OCI-LY3 (cell line): ENCODE measurements at regions not wholly inside any gene's neighbourhood (a gene's known extent, or its start where the extent isn't known, plus 50 kb on each side); places are given as distances from the start of the nearest gene placed in this dataset.

ENCODE experiments used
- H2AFZ ChIP-seq: fragments of 200-600, 300-600 bp; shearing (Covaris generic); 2 replicates; pipeline ENCODE4 v1.6.0; 2014; ENCODE audit warnings: antibody characterized with exemption, low read depth, low read length
- H3K27ac ChIP-seq: fragments of 200-600, 300-600 bp; sonication (generic); 2 replicates; pipeline ENCODE4 v1.5.1; 2014; ENCODE audit warnings: mild to moderate bottlenecking, low read length, moderate library complexity, mixed read lengths
- H3K27me3 ChIP-seq: fragments of 200-600, 300-600 bp; sonication (generic); 2 replicates; pipeline ENCODE4 v1.6.1; 2014; ENCODE audit warnings: low read depth, low read length, mixed read lengths
- H3K36me3 ChIP-seq: fragments of 200-600, 300-600 bp; sonication (generic); replicated peaks from 2 replicates; pipeline ENCODE3; 2014; ENCODE audit warnings: low read depth, low read length, mixed read lengths
- H3K4me1 ChIP-seq: fragments of 300-600, 200-600 bp; sonication (generic); 2 replicates; pipeline ENCODE4 v1.6.1; 2014; ENCODE audit warnings: low read length, mixed read lengths
- H3K4me2 ChIP-seq: fragments of 200-600, 300-600 bp; sonication (generic); 2 replicates; pipeline ENCODE4 v1.6.1; 2014; ENCODE audit warnings: low read length, mixed read lengths
- H3K4me3 ChIP-seq: fragments of 300-600, 200-600 bp; sonication (generic); 2 replicates; pipeline ENCODE4 v1.5.1; 2014; ENCODE audit warnings: antibody characterized with exemption, mild to moderate bottlenecking, low read length, moderate library complexity
- H3K79me2 ChIP-seq: fragments of 300-600, 200-600 bp; shearing (Covaris generic); 2 replicates; pipeline ENCODE4 v1.6.1; 2014; ENCODE audit warnings: mild to moderate bottlenecking, low read length, mixed read lengths
- H3K9ac ChIP-seq: fragments of 300-600, 200-600 bp; shearing (Covaris generic); 2 replicates; pipeline ENCODE4 v1.6.0; 2014; ENCODE audit warnings: mild to moderate bottlenecking, low read length, moderate library complexity
- H3K9me3 ChIP-seq: fragments of 200-600, 300-600 bp; shearing (Covaris generic); 2 replicates; pipeline ENCODE4 v1.6.1; 2014; ENCODE audit warnings: low read length, mixed read lengths; ENCODE audit not compliant: insufficient read depth
- H4K20me1 ChIP-seq: fragments of 200-600, 300-600 bp; sonication (generic); 2 replicates; pipeline ENCODE4 v1.6.1; 2016; ENCODE audit warnings: low read length, mixed read lengths; ENCODE audit not compliant: insufficient read depth
- EZH2phosphoT487 ChIP-seq: fragments of 200-600 bp; shearing (Covaris generic); IDR thresholded peaks from 2 replicates; pipeline ENCODE4 v1.6.1; 2018; ENCODE audit warnings: antibody characterized with exemption, mixed run types, low read depth
- TF ChIP-seq, protein P1 (sequence below): fragments of 200-600, 300-600 bp; sonication (generic); IDR thresholded peaks from 2 replicates; pipeline ENCODE4 v1.5.1; 2014; ENCODE audit warnings: antibody characterized with exemption, low read length, low read depth

DNA sequence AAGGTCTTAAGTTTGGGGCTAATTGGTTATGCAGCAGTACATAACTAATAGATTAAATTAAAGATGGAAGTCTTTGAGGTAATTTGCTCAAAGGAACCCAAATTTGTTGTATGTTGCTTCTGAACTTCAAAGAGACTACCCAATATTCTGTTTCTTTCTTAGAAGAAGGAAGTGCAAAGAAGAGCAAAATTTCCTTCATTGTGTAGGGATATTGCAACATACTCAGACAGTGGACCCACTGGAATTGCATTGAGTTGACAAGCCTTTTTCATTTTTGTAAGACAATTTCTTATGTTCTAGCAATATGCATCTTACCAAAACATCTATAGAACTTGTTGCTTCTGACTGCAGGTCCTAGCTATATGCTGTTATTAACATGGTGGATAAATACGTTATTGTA, 527.8 kb downstream of the SH2D4B start:
- H3K27me3 ChIP-seq = no peaks in the 10 kb centered on the region
- H3K27ac ChIP-seq = no peak overlapping the region
- H3K4me2 ChIP-seq = no peak overlapping the region
- H4K20me1 ChIP-seq = no peaks in the 10 kb centered on the region
- no peaks in the 10 kb centered on the region for H3K79me2 ChIP-seq
- no peak overlapping the region for H3K9ac ChIP-seq
- H2AFZ ChIP-seq = no peak overlapping the region
- H3K9me3 ChIP-seq = no peaks in the 10 kb centered on the region
- H3K4me1 ChIP-seq = no peaks in the 10 kb centered on the region
- no peaks in the 10 kb centered on the region for H3K36me3 ChIP-seq
- no peak overlapping the region for H3K4me3 ChIP-seq
- TF ChIP-seq, protein P1, sequence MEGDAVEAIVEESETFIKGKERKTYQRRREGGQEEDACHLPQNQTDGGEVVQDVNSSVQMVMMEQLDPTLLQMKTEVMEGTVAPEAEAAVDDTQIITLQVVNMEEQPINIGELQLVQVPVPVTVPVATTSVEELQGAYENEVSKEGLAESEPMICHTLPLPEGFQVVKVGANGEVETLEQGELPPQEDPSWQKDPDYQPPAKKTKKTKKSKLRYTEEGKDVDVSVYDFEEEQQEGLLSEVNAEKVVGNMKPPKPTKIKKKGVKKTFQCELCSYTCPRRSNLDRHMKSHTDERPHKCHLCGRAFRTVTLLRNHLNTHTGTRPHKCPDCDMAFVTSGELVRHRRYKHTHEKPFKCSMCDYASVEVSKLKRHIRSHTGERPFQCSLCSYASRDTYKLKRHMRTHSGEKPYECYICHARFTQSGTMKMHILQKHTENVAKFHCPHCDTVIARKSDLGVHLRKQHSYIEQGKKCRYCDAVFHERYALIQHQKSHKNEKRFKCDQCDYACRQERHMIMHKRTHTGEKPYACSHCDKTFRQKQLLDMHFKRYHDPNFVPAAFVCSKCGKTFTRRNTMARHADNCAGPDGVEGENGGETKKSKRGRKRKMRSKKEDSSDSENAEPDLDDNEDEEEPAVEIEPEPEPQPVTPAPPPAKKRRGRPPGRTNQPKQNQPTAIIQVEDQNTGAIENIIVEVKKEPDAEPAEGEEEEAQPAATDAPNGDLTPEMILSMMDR = no peak
- TF ChIP-seq EZH2phosphoT487 = no peak

DNA sequence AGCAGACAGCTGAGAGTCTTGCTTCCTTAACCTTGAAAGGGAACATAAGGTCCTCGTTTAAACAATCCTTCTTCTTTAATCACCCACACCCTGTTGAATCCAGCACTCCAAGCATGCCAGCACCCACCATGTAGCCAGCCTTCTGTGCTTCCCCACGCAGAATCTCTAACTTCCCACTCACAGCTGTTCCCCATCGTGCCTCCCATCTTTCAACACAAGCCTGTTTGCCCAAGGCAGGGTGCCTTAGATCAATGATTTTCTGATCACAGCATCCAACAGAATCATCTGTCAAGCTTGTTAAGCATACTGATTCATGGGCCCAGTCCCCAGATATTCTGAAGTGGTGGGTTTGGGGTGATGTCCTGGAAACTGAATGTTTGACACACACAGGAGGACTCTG, 530.8 kb downstream of the SH2D4B start:
- no peaks in the 10 kb centered on the region for H4K20me1 ChIP-seq
- H3K9ac ChIP-seq = no peak overlapping the region
- TF ChIP-seq, protein P1 = no peak
- no peak for TF ChIP-seq EZH2phosphoT487
- no peak overlapping the region for H3K4me2 ChIP-seq
- H3K79me2 ChIP-seq = no peaks in the 10 kb centered on the region
- no peaks in the 10 kb centered on the region for H3K9me3 ChIP-seq
- H3K27ac ChIP-seq = no peak overlapping the region
- H2AFZ ChIP-seq = no peak overlapping the region
- no peak overlapping the region for H3K4me3 ChIP-seq
- no peaks in the 10 kb centered on the region for H3K27me3 ChIP-seq
- H3K4me1 ChIP-seq = no peaks in the 10 kb centered on the region
- H3K36me3 ChIP-seq = no peaks in the 10 kb centered on the region

DNA sequence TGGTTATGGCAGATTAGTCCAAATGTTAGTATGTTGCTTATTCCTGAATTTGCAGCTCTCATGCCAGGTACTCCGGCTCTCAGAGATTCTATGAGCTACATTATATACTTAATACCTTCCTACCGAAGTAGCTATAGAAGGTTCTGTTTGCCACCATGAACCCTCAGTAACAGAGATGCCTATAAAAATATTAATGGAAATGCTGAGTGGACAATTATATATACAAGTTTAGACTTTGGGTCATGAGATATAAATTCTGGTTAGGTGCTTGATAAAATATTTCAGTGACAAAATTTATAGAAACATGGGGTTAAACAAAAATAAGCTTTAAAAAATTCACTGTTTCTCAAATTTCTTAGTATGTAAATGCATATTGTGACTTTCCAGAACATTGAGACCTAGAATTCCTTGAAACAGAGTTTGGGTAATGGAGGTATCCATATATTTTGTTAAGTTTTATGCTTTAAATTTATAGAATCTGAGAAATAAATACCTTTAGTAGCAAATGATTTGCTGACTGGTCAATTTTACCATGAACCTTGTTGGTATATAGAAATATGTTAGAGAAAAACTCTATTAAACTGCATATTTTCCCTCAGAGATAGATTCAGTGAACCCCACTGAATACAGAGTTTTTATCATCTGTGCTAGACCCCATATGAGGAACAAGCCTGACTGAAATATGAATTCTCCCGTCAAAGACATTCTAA, 533.5 kb downstream of the SH2D4B start:
- Histone ChIP-seq H3K4me3 (no peak overlapping the region), H3K27ac (no peak overlapping the region), H3K36me3 (no peaks in the 10 kb centered on the region), H3K79me2 (no peaks in the 10 kb centered on the region), H2AFZ (no peak overlapping the region), H3K9ac (no peak overlapping the region), H3K27me3 (no peaks in the 10 kb centered on the region), H3K4me1 (no peaks in the 10 kb centered on the region), H4K20me1 (no peaks in the 10 kb centered on the region), H3K4me2 (no peak overlapping the region), H3K9me3 (no peaks in the 10 kb centered on the region)
- no peak for TF ChIP-seq EZH2phosphoT487
- TF ChIP-seq, protein P1 = no peak

DNA sequence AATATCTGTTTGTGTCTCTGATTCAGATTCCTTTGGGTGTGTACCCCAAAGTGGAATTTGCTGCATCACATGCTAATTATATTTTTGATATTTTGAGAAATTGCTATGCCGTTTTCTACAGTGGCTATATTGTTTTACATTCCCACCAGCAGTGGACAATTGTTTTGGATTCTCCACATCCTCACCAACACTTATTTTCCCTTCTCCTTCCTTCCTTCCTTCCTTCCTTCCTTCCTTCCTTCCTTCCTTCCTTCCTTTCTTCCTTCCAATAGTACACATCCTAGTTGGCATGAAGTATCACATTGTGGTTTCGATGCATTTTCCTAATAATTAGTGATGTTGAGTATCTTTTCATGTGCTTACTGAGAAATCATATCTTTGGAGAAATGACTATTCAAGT, 535.5 kb downstream of the SH2D4B start:
- TF ChIP-seq, protein P1 = no peak
- TF ChIP-seq EZH2phosphoT487 = no peak

More for the DNA sequence above, 535.5 kb downstream of the SH2D4B start:
- no peak overlapping the region for H3K4me2 ChIP-seq
- H3K4me3 ChIP-seq = no peak overlapping the region
- H3K4me1 ChIP-seq = no peaks in the 10 kb centered on the region
- H3K27ac ChIP-seq = no peak overlapping the region
- H3K9me3 ChIP-seq = no peaks in the 10 kb centered on the region
- no peaks in the 10 kb centered on the region for H3K79me2 ChIP-seq
- H2AFZ ChIP-seq = no peak overlapping the region
- no peaks in the 10 kb centered on the region for H3K27me3 ChIP-seq
- no peaks in the 10 kb centered on the region for H3K36me3 ChIP-seq
- no peaks in the 10 kb centered on the region for H4K20me1 ChIP-seq
- no peak overlapping the region for H3K9ac ChIP-seq
